ENCODE measurements at regions not wholly inside any gene's neighbourhood (a gene's known extent, or its start where the extent isn't known, plus 50 kb on each side); places are given as distances from the start of the nearest gene placed in this dataset.

GRCh38 chr3:72248869-72249268, 463.9 kb upstream of the PROK2 start:
- in situ Hi-C loops (cut with MboI; ENCODE audit: low sequenced_read_pairs): no loop called here

GRCh38 chr3:72248389-72248761, 463.4 kb upstream of the PROK2 start:
- in situ Hi-C loops (cut with MboI; ENCODE audit: low sequenced_read_pairs): no loop called here

- in situ Hi-C loops (cut with MboI; ENCODE audit: low sequenced_read_pairs): no loop called here
Observed at GRCh38 chr3:72247645-72248388, 462.9 kb upstream of the PROK2 start.

- in situ Hi-C loops (cut with MboI; ENCODE audit: low sequenced_read_pairs): no loop called here
Observed at GRCh38 chr3:72247126-72247525, 462.2 kb upstream of the PROK2 start.

- in situ Hi-C loops (cut with MboI; ENCODE audit: low sequenced_read_pairs): no loop called here
Observed at GRCh38 chr3:72246685-72247084, 461.7 kb upstream of the PROK2 start.

- in situ Hi-C loops (cut with MboI; ENCODE audit: low sequenced_read_pairs): no loop called here
Observed at GRCh38 chr3:72245183-72245811, 460.3 kb upstream of the PROK2 start.

GRCh38 chr3:72244396-72244795, 459.4 kb upstream of the PROK2 start:
- in situ Hi-C loops (cut with MboI; ENCODE audit: low sequenced_read_pairs): no loop called here

GRCh38 chr3:72242326-72242725, 457.4 kb upstream of the PROK2 start:
- in situ Hi-C loops (cut with MboI; ENCODE audit: low sequenced_read_pairs): no loop called here

- in situ Hi-C loops (cut with MboI; ENCODE audit: low sequenced_read_pairs): no loop called here
Observed at GRCh38 chr3:72241525-72241924, 456.6 kb upstream of the PROK2 start.

- in situ Hi-C loops (cut with MboI; ENCODE audit: low sequenced_read_pairs): no loop called here
Observed at GRCh38 chr3:72240531-72240930, 455.6 kb upstream of the PROK2 start.

- in situ Hi-C loops (cut with MboI; ENCODE audit: low sequenced_read_pairs): no loop called here
Observed at GRCh38 chr3:72238801-72239200, 453.9 kb upstream of the PROK2 start.

- in situ Hi-C loops (cut with MboI; ENCODE audit: low sequenced_read_pairs): no loop called here
Observed at GRCh38 chr3:72238010-72238691, 453.2 kb upstream of the PROK2 start.

- in situ Hi-C loops (cut with MboI; ENCODE audit: low sequenced_read_pairs): no loop called here
Observed at GRCh38 chr3:72237679-72238009, 452.7 kb upstream of the PROK2 start.

- in situ Hi-C loops (cut with MboI; ENCODE audit: low sequenced_read_pairs): no loop called here
Observed at GRCh38 chr3:72234391-72234790, 449.4 kb upstream of the PROK2 start.

GRCh38 chr3:72233571-72233970, 448.6 kb upstream of the PROK2 start:
- in situ Hi-C loops (cut with MboI; ENCODE audit: low sequenced_read_pairs): no loop called here

GRCh38 chr3:72232777-72233176, 447.8 kb upstream of the PROK2 start:
- in situ Hi-C loops (cut with MboI; ENCODE audit: low sequenced_read_pairs): no loop called here

- in situ Hi-C loops (cut with MboI; ENCODE audit: low sequenced_read_pairs): no loop called here
Observed at GRCh38 chr3:72232331-72232730, 447.4 kb upstream of the PROK2 start.

GRCh38 chr3:72231439-72232196, 446.7 kb upstream of the PROK2 start:
- in situ Hi-C loops (cut with MboI; ENCODE audit: low sequenced_read_pairs): no loop called here

- in situ Hi-C loops (cut with MboI; ENCODE audit: low sequenced_read_pairs): no loop called here
Observed at GRCh38 chr3:72230774-72231379, 445.9 kb upstream of the PROK2 start.

- in situ Hi-C loops (cut with MboI; ENCODE audit: low sequenced_read_pairs): no loop called here
Observed at GRCh38 chr3:72229952-72230351, 445.0 kb upstream of the PROK2 start.

- in situ Hi-C loops (cut with MboI; ENCODE audit: low sequenced_read_pairs): no loop called here
Observed at GRCh38 chr3:72227486-72228070, 442.6 kb upstream of the PROK2 start.

All from HL-60/S4 treated with phorbol 12-myristate 13-acetate at 8.2 ng/mL for 4 days and 3 days (cell line).